ENCODE measurements at regions not wholly inside any gene's neighbourhood (a gene's known extent, or its start where the extent isn't known, plus 50 kb on each side); places are given as distances from the start of the nearest gene placed in this dataset.

- Histone ChIP-seq H3K4me1 (ENCODE audit: control insufficient read depth in 1 of 2, insufficient read depth in 2 of 2, low read length in 2 of 2) (no peaks in the 10 kb centered on the region), H3K36me3 (replicated peaks in 1 of 2; ENCODE audit: control insufficient read depth in 1 of 2, insufficient read depth in 2 of 2, low read length in 2 of 2) (no peaks in the 10 kb centered on the region), H3K4me3 (replicated peaks in 1 of 3; ENCODE audit: low read depth in 2 of 3, low read length in 3 of 3) (no peak overlapping the region), H3K27me3 (ENCODE audit: control insufficient read depth in 2 of 2, insufficient read depth in 2 of 2, low read length in 2 of 2) (peaks cover 0 to 2% of the 10 kb centered on the region in 2 donors), H4K20me1 (ENCODE audit: insufficient read depth, low read length) (no peaks in the 10 kb centered on the region), H3K4me2 (replicated peaks; ENCODE audit: extremely low read depth, low read length, poor library complexity, severe bottlenecking) (no peak overlapping the region), H3K79me2 (ENCODE audit: insufficient read depth, low read length) (no peaks in the 10 kb centered on the region), H3K27ac (ENCODE audit: low read depth in 1 of 2, low read length in 2 of 2) (no peak overlapping the region), H3K9me3 (replicated peaks in 1 of 2; ENCODE audit: control insufficient read depth in 1 of 2, insufficient read depth in 1 of 2, low read length in 2 of 2) (peaks cover 0 to 2% of the 10 kb centered on the region in 2 donors), H2AFZ (ENCODE audit: insufficient read depth, low read depth, low read length, poor library complexity, severe bottlenecking) (no peak overlapping the region), H3K9ac (ENCODE audit: insufficient read depth, low read length, poor library complexity, severe bottlenecking) (no peak overlapping the region)
- TF ChIP-seq, protein P1, sequence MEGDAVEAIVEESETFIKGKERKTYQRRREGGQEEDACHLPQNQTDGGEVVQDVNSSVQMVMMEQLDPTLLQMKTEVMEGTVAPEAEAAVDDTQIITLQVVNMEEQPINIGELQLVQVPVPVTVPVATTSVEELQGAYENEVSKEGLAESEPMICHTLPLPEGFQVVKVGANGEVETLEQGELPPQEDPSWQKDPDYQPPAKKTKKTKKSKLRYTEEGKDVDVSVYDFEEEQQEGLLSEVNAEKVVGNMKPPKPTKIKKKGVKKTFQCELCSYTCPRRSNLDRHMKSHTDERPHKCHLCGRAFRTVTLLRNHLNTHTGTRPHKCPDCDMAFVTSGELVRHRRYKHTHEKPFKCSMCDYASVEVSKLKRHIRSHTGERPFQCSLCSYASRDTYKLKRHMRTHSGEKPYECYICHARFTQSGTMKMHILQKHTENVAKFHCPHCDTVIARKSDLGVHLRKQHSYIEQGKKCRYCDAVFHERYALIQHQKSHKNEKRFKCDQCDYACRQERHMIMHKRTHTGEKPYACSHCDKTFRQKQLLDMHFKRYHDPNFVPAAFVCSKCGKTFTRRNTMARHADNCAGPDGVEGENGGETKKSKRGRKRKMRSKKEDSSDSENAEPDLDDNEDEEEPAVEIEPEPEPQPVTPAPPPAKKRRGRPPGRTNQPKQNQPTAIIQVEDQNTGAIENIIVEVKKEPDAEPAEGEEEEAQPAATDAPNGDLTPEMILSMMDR (IDR thresholded peaks at IDR 0.05) = no peak
- Mint-ChIP-seq H3K27ac (no peak overlapping the region), H3K9me3 (peaks cover 2 to 10% (median 5%) of the 10 kb centered on the region in 7 donors), H3K4me3 (no peak overlapping the region), H3K36me3 (no peaks in the 10 kb centered on the region), H3K27me3 (ENCODE audit: low read depth in 3 of 3) (peaks cover 0 to 23% (median 7%) of the 10 kb centered on the region in 3 donors), H3K4me1 (no peaks in the 10 kb centered on the region)
- DNase-seq = no peak
- intact Hi-C loops (cut with micrococcal nuclease) = no loop called here
- WGBS (ENCODE audit: insufficient coverage) = 87% methylated on average over 3 of the region's 3 CpGs
These were observed 398.6 kb upstream of the NRP1 start for GRCh38 chr10:33733058-33733457.

GRCh38 chr10:33732161-33732680 lies 397.8 kb upstream of the NRP1 start:
- intact Hi-C loops (cut with micrococcal nuclease) = no loop called here
- H3K36me3 ChIP-seq (replicated peaks in 1 of 2; ENCODE audit: control insufficient read depth in 1 of 2, insufficient read depth in 2 of 2, low read length in 2 of 2) = no peaks in the 10 kb centered on the region
- Mint-ChIP-seq H3K4me3 (no peak overlapping the region), H3K27me3 (ENCODE audit: low read depth in 3 of 3) (peaks cover 0 to 18% (median 7%) of the 10 kb centered on the region in 3 donors), H3K36me3 (no peaks in the 10 kb centered on the region), H3K27ac (no peak overlapping the region), H3K4me1 (no peaks in the 10 kb centered on the region), H3K9me3 (peaks cover 0 to 11% (median 8%) of the 10 kb centered on the region in 7 donors)
- no peak overlapping the region for H3K27ac ChIP-seq (ENCODE audit: low read depth in 1 of 2, low read length in 2 of 2)
- H4K20me1 ChIP-seq (ENCODE audit: insufficient read depth, low read length) = no peaks in the 10 kb centered on the region
- no peak overlapping the region for H2AFZ ChIP-seq (ENCODE audit: insufficient read depth, low read depth, low read length, poor library complexity, severe bottlenecking)
- H3K4me2 ChIP-seq (replicated peaks; ENCODE audit: extremely low read depth, low read length, poor library complexity, severe bottlenecking) = no peak overlapping the region
- no peaks in the 10 kb centered on the region for H3K79me2 ChIP-seq (ENCODE audit: insufficient read depth, low read length)
- DNase-seq = no peak
- peaks cover 0 to 3% of the 10 kb centered on the region in 2 donors for H3K9me3 ChIP-seq (replicated peaks in 1 of 2; ENCODE audit: control insufficient read depth in 1 of 2, insufficient read depth in 1 of 2, low read length in 2 of 2)
- peaks cover 0 to 2% of the 10 kb centered on the region in 2 donors for H3K27me3 ChIP-seq (ENCODE audit: control insufficient read depth in 2 of 2, insufficient read depth in 2 of 2, low read length in 2 of 2)
- H3K4me3 ChIP-seq (replicated peaks in 1 of 3; ENCODE audit: low read depth in 2 of 3, low read length in 3 of 3) = no peak overlapping the region
- TF ChIP-seq, protein P1 (IDR thresholded peaks at IDR 0.05) = no peak
- WGBS (ENCODE audit: insufficient coverage) = 81% methylated on average over 2 of the region's 8 CpGs
- no peaks in the 10 kb centered on the region for H3K4me1 ChIP-seq (ENCODE audit: control insufficient read depth in 1 of 2, insufficient read depth in 2 of 2, low read length in 2 of 2)
- H3K9ac ChIP-seq (ENCODE audit: insufficient read depth, low read length, poor library complexity, severe bottlenecking) = no peak overlapping the region

Data from CD14-positive monocyte (primary cell).